ENCODE measurements at regions not wholly inside any gene's neighbourhood (a gene's known extent, or its start where the extent isn't known, plus 50 kb on each side); places are given as distances from the start of the nearest gene placed in this dataset.

DNA sequence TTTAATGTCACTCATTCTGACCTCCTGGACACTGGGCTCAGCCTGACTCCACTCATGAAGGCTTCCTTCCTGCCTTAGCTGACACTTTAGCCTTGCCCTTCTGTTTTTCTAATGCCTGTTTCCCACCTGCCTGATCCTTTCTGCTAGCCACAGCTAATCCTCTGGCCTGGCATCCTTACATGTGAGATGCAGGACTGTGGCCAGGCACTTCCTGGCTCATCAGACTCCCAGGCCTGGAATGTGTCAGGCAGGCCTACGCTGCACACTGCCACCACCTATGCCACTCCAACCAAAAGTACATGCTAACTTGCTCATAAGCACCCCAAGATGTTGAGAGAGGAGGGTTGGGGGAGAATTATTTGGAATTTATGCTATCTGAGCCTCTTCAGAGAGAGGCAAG is 138.8 kb upstream of the NALF2 start:
- no peak for DNase-seq (ENCODE audit: low read depth in 2 of 2)

DNA sequence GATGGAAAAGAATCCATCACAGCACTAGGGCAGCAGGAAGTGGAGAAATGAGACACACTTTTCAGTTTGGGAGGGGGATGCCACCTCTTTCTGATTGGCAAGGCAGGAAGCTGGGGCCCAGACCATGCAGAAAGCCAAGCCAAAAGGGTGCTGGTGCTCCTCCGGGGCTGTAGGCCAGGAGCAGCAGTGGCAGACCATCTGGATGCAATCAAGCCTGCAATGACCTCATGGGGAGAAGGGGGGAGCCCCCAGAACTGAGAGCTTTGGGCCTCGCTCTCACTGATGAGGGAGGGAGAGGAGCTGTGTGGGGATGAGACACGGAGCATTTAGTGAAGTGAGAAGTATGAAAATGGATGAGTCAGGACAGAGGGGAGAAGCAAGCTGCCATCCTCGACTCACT is 141.3 kb upstream of the NALF2 start:
- DNase-seq (ENCODE audit: low read depth in 2 of 2), result no peak

DNA sequence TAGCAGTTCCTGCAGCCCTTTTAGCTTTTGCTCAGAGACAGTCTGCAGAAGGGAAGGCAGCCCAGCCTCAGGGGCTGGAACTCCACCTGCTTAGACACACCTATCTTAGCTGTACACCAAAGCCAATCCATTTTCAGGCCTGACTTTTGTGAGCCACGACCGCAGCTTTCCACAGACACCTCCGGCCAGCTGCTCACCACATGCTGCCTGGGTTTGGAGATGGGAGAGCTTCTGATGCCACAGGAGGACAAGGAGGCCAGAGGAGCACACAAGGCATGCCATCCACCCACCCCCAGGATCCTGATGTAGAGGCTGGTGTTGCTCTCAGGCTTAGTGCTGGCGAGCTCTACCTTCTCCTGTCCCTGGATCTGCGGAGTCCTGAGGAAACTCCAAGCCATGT is 141.8 kb upstream of the NALF2 start:
- DNase-seq (ENCODE audit: low read depth in 2 of 2), result no peak

GRCh38 chrX:69361311-69361845 is 142.7 kb upstream of the NALF2 start:
- no peak for DNase-seq (ENCODE audit: low read depth in 2 of 2)

GRCh38 chrX:69357317-69357716 is 146.8 kb upstream of the NALF2 start:
- DNase-seq (ENCODE audit: low read depth in 2 of 2), result no peak

DNA sequence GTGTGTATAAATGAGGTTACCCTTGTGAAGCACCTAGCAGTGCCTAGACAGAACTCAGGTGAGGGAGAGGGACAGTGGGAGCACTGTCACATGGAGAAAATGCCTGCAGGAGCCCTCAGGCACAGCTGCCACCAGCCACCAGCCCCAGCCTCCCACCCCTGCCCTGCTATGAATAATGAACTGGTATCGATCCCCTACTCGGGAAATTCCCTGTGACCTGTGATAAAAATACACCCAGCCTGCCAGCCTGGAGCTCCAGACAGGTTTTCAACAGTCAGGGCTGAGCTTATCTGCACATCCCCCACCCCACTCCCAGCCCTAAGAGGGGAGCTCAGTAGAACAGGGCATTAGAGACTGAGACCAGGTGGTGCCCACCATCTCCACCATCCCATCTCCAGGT is 159.6 kb upstream of the PJA1 start:
- DNase-seq (ENCODE audit: low read depth in 2 of 2), result no peak

DNA sequence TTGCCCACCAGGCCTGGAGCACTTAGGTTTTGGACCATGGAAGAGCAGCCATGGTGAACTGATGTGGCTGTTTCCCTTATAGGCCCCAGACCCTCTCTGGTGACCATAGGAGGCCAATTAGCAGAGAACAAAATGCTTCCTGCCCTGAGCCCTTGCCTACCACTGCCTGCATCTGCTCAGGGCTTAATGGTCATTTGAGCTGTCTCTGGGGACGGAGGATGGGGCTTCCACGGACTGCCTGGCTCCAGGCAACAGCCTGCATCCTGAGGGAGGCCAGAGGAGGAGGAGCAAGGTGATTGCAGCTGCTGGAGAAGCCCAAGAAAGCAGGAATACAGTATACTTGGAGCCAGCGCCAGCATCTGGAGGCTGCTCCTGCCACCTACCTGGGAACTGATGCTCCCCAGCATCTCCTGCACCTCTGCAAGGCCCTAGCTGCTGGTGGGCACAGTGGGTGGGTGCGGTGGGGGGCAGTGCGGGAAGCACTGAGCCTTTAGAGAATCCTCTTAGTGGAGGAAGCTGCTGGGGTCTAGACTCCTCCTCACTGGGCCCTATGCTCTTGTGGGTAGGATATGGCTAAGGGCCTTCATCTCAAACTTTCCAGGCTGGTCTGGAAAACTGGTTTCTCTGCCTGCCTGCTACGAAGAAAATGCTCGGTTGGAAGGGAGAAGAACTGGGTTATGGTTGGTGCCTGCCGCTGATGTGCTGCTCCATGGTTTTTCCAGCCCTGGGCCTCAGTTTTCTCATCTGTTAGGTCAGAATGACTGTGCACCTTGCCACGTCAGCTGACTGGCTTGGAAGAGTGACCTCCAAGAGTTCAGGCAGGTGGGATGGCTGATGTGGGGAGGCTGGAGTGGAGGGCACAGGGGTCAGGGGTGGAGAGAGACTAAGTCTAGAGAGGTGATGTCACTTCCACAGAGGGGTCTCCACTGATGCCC is 158.8 kb upstream of the PJA1 start:
- no peak for DNase-seq (ENCODE audit: low read depth in 2 of 2)

DNA sequence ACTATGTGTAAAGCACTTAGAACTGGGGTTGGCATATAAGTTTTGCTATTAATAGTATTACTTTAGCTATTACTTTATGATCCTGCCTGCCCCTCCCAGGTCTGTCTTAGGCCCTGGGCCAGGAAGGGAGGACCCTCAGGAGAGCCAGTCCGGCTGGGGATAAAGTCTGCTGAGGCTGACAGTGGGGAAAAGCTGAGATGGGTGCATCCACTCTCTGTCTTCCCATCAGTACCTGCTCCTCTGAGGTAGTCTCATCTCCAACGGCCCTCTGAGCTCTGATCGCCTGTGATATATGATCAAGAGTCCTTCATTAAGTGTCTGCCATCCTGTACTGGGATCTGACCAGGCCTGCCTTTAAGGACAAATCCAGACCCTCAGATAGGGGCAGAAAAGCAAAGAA is 156.5 kb upstream of the PJA1 start:
- DNase-seq (ENCODE audit: low read depth in 2 of 2), result no peak

- DNase-seq (ENCODE audit: low read depth in 2 of 2), result no peak
Observed at GRCh38 chrX:69321006-69321655, 155.9 kb upstream of the PJA1 start.

- no peak for DNase-seq (ENCODE audit: low read depth in 2 of 2)
Observed at GRCh38 chrX:69320116-69320515, 154.9 kb upstream of the PJA1 start.

DNA sequence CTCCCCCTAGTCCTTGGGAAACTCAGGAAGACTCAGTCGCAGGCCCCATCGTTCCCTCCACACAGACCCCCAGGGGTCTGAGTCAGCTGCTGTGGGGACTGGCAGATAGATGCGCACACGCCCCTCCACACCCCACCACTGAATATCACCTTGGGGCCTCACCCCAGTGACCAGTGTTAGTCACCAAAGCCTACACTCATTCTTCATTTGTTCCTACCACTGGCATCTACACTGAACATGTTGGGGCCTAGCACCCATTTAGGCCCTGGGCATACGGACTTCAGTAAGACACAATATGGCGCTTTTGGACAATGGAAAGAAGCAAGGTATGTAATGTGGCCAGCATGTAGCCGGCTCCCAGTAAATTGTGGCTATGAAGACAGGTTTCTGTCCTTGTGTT is 154.1 kb upstream of the PJA1 start:
- DNase-seq (ENCODE audit: low read depth in 2 of 2), result no peak

DNA sequence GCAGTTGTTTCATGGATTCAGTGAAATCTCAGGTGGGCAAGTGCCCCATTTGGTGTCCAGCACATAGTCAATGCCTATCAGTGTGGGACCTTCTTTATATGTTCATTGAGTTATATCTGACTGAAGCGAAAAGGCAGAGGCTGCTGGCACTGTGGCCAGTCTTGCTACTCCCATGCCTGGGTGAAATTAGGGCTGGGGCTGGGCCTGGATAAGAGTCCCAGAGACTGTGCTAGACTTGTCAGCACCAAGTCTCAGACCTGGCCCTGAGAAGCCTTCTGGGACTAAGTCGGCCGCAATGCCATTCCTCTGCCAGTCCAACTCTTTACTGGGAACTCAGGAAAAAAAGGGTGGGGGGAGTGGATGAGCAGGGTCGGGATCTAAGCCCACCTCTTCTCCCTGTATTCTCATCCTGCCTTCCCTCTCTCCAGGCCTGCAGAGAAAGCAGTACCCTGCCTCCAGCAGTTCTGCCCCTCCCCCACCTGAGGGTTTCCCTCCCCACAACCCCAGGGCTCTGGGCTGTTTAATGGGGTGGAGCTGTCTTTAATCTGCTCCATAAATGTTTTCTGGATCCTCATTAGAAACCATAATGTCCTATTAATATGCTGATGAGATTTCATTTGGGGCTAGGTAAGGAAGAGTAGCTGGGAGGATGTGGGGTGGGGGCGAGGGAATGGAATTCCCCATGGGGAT is 153.5 kb upstream of the PJA1 start:
- DNase-seq (ENCODE audit: low read depth in 2 of 2), result no peak

DNA sequence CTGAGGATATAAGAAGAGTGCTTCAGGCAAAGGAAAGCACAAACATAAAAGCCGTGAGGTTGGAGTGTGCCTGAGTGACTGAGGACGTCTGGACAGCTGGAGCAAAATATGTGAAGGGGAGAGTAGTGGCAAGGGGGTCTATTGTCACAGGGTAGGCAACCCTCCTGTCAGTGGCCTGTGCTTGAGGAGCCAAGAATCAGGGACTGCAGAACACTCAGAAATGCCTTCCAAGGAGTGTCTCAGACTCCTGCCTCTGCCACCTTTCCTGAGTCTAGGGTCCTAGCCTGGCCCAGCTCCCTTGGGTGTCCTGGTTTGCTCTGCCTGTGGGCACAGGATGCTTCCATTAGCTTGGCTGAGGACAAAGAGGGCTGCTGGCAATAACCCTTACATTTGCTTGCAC is 152.5 kb upstream of the PJA1 start:
- DNase-seq (ENCODE audit: low read depth in 2 of 2), result no peak

- DNase-seq (ENCODE audit: low read depth in 2 of 2), result no peak
Observed at GRCh38 chrX:69314436-69315348, 149.4 kb upstream of the PJA1 start.

DNA sequence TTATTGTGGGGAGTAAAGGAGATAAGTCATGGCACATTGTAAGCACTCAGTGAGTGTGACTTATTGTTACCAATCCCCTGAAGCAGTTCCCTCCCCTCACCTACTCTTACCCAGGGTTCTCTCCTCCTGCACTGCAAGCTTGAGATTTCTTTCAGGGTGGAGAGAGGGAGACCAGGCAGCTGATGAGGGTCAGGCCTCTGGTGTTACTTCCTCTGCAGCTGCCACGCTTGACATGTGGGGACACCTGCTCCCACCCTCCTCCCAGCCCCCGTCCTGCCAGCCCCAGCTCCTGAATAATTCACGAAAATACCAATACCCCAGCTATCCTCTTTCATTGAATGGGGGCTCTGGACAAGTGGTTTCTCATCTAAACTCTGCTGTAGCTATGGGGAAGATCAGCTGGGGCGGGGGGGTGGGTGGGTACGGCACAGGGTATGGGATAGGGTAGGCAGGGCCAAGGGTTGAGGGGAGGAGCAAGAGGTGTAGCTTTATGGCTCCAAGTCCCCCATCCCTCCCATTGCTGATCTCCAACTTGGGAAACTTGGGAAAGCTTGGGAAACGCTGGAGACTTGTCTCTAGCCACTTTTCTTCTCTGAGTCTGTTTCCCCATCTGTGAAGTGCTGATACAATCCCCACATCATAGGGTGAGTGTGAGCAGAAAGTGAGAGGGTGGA is 148.5 kb upstream of the PJA1 start:
- no peak for DNase-seq (ENCODE audit: low read depth in 2 of 2)

DNA sequence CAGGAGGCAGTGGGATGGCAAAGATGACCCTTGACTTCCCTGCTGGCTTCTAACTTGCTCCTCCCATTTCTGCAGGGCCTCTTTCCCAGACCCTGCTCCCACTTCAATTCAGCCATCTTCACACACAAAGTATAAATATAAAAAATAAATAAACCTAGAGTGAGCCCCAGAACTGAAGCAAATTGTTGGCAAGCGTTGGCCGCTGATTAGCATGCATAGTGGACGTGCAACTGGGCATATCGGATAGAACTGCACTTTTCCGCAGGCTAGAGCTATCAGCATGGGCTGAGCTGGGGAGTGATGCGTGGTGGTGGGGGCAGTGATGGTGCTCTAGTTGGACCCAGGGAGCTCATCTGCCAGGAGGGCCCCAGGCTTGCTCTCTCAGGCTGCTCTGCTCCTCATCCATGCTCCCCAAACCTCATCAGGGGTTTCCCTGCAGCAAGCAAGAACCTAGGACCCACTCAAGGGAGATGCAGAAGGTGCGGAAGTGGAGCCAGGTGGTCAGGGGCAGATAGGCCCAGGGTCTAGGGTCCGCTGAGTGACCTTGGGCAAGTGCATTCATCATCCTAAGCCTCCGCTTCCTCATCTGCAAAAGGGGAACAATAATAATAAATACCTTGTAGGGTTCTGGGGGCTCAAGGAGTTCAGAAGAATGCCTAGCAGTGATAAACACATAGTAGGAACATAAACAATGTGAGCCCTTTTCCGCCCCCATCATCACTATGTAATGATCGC is 146.8 kb upstream of the PJA1 start:
- no peak for DNase-seq (ENCODE audit: low read depth in 2 of 2)

GRCh38 chrX:69309074-69309792 is 144.0 kb upstream of the PJA1 start:
- DNase-seq (ENCODE audit: low read depth in 2 of 2), result no peak

- DNase-seq (ENCODE audit: low read depth in 2 of 2), result no peak
Observed at GRCh38 chrX:69307756-69308155, 142.5 kb upstream of the PJA1 start.

DNA sequence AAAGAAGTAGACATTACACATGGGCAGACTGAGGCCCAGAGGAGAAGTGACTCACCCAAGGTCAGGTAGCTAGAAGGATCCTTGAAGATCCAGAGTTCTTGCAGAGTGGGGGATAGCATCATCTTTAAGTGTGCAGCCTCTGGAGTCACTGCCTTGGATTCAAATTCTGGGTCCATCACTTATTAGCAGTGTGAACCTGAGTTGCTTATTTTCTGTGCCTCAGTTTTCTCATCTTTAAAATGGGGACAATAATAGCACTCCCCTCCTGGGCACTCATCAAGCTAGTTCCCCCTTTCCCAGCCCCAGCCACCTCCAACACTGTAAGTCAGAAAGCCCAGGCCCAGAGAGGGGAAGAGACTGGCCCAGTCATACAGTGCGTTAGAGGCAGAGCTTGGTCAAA is 141.8 kb upstream of the PJA1 start:
- no peak for DNase-seq (ENCODE audit: low read depth in 2 of 2)
